ENCODE measurements at regions not wholly inside any gene's neighbourhood (a gene's known extent, or its start where the extent isn't known, plus 50 kb on each side); places are given as distances from the start of the nearest gene placed in this dataset.
"Not testable (repeated sequence)": the region's sequence is repeated elsewhere in the genome, so short reads cannot be mapped to it uniquely, and the experiment has no call there.

DNA sequence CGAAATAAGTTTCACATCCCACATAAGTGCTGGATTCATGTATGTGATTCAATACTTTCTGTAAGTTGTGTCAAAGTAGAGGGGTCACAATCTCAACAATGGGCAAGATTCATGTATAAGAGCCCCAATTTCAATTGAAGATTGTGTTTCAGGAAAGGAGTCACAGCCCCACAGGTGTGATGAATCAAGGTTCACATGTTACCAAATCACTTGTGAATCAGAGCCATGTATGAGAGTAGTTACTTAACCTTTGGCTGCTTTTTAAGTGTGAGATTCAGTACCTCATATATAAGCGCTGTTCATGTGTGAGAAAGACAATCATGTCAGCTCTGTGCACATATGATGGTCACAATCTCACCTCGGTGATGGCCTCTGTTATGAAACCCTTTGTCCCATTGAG, 1100.0 kb upstream of the AMELY start:
- Histone ChIP-seq H3K27ac (ENCODE audit: low read depth, low read length) (no peak overlapping the region), H3K4me3 (ENCODE audit: low read depth, low read length) (no peak overlapping the region), H3K27me3 (ENCODE audit: control insufficient read depth, insufficient read depth, low read length) (no peaks in the 10 kb centered on the region), H3K9me3 (ENCODE audit: control insufficient read depth, insufficient read depth, low read length) (no peaks in the 10 kb centered on the region)
- no peak for DNase-seq (ENCODE audit: low read depth, low spot score)
- CTCF ChIA-PET = no interaction called here
- POLR2A ChIA-PET = no interaction called here
- TF ChIP-seq CTCF (IDR thresholded peaks at IDR 0.05; ENCODE audit: low read depth, low read length) = no peak

DNA sequence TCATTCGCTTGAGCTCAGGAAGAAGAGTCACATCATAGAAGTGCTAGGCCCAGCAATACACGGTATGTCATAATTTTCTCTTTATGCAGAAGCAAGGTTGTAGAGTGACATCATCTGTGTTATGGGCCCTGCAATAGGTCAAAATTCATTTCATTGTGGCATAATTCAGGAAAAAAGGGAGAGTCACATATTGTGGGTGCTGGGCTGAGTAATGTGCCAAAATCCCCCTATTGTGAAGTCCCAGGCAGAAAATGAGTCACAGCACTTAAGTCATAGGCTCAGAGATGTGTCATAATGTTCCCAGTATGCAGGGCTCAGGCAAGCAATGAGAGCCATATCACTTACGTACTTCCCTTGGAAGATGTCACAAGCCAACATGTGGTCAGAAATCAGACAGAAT, 1092.6 kb upstream of the AMELY start:
- DNase-seq (ENCODE audit: low read depth, low spot score) = no peak
- CTCF ChIA-PET = no interaction called here

DNA sequence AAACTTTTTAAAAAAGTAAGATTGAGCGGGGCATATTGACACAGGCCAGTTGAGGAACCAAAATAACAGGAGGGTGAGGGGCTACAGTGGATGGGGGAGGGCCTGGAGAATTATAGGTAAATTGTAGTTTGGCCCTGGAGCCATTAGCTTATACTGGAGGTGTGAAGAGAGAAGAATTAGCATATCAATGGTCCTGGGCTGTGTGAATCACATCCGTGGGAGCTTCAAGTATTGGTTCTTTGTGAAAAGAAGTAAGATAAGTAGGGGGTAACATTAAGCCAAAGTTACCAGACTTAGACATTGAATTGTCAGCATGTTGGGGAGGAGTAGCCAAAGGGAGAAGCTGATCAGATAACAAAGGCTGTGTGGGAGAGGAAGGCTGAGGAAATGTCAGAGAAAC, 1085.2 kb upstream of the AMELY start:
- CTCF ChIA-PET = no interaction called here
- DNase-seq (ENCODE audit: low read depth, low spot score) = no peak
- H3K9me3 ChIP-seq (ENCODE audit: control insufficient read depth, insufficient read depth, low read length) = no peaks in the 10 kb centered on the region
- POLR2A ChIA-PET = no interaction called here
- H3K27me3 ChIP-seq (ENCODE audit: control insufficient read depth, insufficient read depth, low read length) = no peaks in the 10 kb centered on the region
- H3K4me3 ChIP-seq (ENCODE audit: low read depth, low read length) = no peak overlapping the region
- TF ChIP-seq CTCF (IDR thresholded peaks at IDR 0.05; ENCODE audit: low read depth, low read length) = no peak
- H3K27ac ChIP-seq (ENCODE audit: low read depth, low read length) = no peak overlapping the region

More for the DNA sequence above, 1092.6 kb upstream of the AMELY start:
- POLR2A ChIA-PET = no interaction called here
- no peak overlapping the region for H3K27ac ChIP-seq (ENCODE audit: low read depth, low read length)
- H3K27me3 ChIP-seq (ENCODE audit: control insufficient read depth, insufficient read depth, low read length) = no peaks in the 10 kb centered on the region
- no peak overlapping the region for H3K4me3 ChIP-seq (ENCODE audit: low read depth, low read length)
- TF ChIP-seq CTCF (IDR thresholded peaks at IDR 0.05; ENCODE audit: low read depth, low read length) = no peak
- no peaks in the 10 kb centered on the region for H3K9me3 ChIP-seq (ENCODE audit: control insufficient read depth, insufficient read depth, low read length)

- H3K27ac ChIP-seq (ENCODE audit: low read depth, low read length); DNase-seq (ENCODE audit: low read depth, low spot score); H3K27me3 ChIP-seq (ENCODE audit: control insufficient read depth, insufficient read depth, low read length); POLR2A ChIA-PET; H3K4me3 ChIP-seq (ENCODE audit: low read depth, low read length); H3K9me3 ChIP-seq (ENCODE audit: control insufficient read depth, insufficient read depth, low read length); CTCF ChIA-PET: not testable (repeated sequence)
Observed at GRCh38 chrY:7994781-7995180, 1083.2 kb upstream of the AMELY start.

DNA sequence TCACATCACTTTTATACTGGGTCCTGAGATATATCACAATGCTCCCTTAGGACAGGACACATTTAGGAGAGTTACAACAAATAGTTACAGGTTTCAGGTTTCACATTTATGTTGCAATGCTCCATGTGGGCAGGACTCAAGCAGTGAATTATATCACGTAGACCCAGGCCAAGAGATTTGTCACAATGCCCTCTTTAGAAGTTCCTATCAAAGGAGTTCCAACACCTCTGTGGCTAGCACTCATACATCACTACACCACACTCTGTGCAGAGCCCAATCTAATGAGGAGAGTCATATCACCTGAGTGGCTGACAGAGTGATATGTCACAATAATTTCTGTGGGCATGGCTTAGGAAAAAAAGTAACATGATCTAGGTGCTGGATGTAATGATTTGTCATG, 1068.2 kb upstream of the AMELY start:
- Histone ChIP-seq H3K27me3 (ENCODE audit: control insufficient read depth, insufficient read depth, low read length) (no peaks in the 10 kb centered on the region), H3K9me3 (ENCODE audit: control insufficient read depth, insufficient read depth, low read length) (no peaks in the 10 kb centered on the region), H3K4me3 (ENCODE audit: low read depth, low read length) (no peak overlapping the region), H3K27ac (ENCODE audit: low read depth, low read length) (no peak overlapping the region)
- no peak for TF ChIP-seq CTCF (IDR thresholded peaks at IDR 0.05; ENCODE audit: low read depth, low read length)
- POLR2A ChIA-PET = no interaction called here
- CTCF ChIA-PET = no interaction called here
- no peak for DNase-seq (ENCODE audit: low read depth, low spot score)

- ChIA-PET CTCF (no interaction called here), POLR2A (no interaction called here)
- Histone ChIP-seq H3K4me3 (ENCODE audit: low read depth, low read length) (no peak overlapping the region), H3K27me3 (ENCODE audit: control insufficient read depth, insufficient read depth, low read length) (no peaks in the 10 kb centered on the region), H3K27ac (ENCODE audit: low read depth, low read length) (no peak overlapping the region), H3K9me3 (ENCODE audit: control insufficient read depth, insufficient read depth, low read length) (no peaks in the 10 kb centered on the region)
- no peak for DNase-seq (ENCODE audit: low read depth, low spot score)
- TF ChIP-seq CTCF (IDR thresholded peaks at IDR 0.05; ENCODE audit: low read depth, low read length) = no peak
Observed at GRCh38 chrY:7977301-7977700, 1065.7 kb upstream of the AMELY start.

All from AG04450 (cell line).